GM18861 (cell line): ENCODE measurements at regions not wholly inside any gene's neighbourhood (a gene's known extent, or its start where the extent isn't known, plus 50 kb on each side); places are given as distances from the start of the nearest gene placed in this dataset.

Experiments
- ATAC-seq: cut with Tn5 transposase; IDR thresholded peaks from one replicate; pipeline ENCODE4 v1.9.1; 2021; ENCODE audit not compliant: unreplicated experiment

DNA sequence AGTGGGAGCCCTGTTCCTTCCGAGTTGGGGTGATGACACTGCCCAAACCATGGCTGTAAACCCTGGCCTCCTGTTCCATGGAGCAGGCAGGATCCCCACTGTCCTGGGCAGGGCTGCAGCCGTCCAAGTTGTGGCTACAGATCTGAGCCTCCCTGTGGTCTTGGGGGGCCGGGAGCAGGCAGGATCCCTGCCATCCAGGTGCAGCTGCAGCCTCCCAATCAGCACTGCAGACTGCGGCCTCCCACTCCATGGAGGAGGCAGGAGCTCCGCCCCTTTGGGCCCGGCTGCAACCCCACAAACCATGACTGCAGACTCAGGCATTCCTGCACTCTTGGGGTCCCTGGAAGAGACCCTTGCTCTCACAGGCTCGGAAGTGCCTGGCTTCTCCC is 872.1 kb upstream of the GJE1 start:
- no peak for ATAC-seq

DNA sequence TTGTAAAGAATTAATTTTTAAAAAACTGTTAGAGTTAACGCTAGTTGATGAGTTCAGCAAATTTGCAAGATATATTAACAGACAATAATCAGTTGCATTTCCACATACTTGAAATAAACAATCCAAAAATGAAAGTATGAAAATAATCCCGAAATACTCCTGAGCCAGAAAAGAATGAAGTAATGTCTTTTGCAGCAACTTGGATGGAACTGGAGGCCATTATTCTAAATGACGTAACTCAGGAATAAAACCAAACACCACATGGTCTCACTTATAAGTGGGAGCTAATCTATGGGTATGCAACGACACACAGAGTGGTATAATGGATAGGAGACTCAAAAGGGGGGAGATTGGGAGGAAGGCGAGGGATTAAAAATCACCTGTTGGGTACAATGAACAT is 872.9 kb upstream of the GJE1 start:
- ATAC-seq: no peak

- no peak for ATAC-seq
Measured at GRCh38 chr6:141259091-141259490, 873.6 kb upstream of the GJE1 start.

GRCh38 chr6:141258516-141258915 is 874.2 kb upstream of the GJE1 start:
- no peak for ATAC-seq

GRCh38 chr6:141254336-141254735 is 878.4 kb upstream of the GJE1 start:
- no peak for ATAC-seq

- ATAC-seq: no peak
Measured at GRCh38 chr6:141252828-141253608, 879.7 kb upstream of the GJE1 start.

GRCh38 chr6:141251286-141251685 is 881.4 kb upstream of the GJE1 start:
- ATAC-seq: no peak

GRCh38 chr6:141248021-141248799 is 884.5 kb upstream of the GJE1 start:
- ATAC-seq: peak; percentile 53

DNA sequence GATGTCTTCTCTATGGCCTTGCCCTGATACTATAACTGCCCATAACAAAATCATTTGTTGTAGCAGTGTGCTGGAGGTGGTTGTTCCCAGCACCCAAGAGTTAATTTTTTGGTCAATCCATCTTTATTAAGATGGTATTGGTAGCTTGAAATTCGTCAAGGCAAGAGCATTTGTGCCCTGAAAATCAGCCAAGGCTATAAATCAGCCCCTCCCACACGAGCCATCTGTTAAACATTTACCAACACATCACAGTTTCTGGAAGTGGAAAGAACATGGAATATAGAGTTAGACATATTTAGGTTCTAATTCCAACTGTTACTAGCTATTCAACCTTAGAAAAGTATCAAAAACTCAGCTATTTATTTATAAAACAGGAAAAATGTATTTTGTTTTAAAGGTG is 888.4 kb upstream of the GJE1 start:
- ATAC-seq: no peak

- no peak for ATAC-seq
Measured at GRCh38 chr6:141242957-141243356, 889.8 kb upstream of the GJE1 start.

GRCh38 chr6:141229296-141229695 is 903.4 kb upstream of the GJE1 start:
- no peak for ATAC-seq

GRCh38 chr6:141218583-141218982 is 914.1 kb upstream of the GJE1 start:
- ATAC-seq: no peak

GRCh38 chr6:141216726-141217125 is 916.0 kb upstream of the GJE1 start:
- ATAC-seq: no peak

- ATAC-seq: no peak
Measured at GRCh38 chr6:141212296-141212695, 920.4 kb upstream of the GJE1 start.

GRCh38 chr6:141211845-141212244 is 920.9 kb upstream of the GJE1 start:
- ATAC-seq: no peak

- ATAC-seq: no peak
Measured at GRCh38 chr6:141210901-141211300, 921.8 kb upstream of the GJE1 start.

- ATAC-seq: no peak
Measured at GRCh38 chr6:141209890-141210289, 922.8 kb upstream of the GJE1 start.

- no peak for ATAC-seq
Measured at GRCh38 chr6:141208101-141208500, 924.6 kb upstream of the GJE1 start.

DNA sequence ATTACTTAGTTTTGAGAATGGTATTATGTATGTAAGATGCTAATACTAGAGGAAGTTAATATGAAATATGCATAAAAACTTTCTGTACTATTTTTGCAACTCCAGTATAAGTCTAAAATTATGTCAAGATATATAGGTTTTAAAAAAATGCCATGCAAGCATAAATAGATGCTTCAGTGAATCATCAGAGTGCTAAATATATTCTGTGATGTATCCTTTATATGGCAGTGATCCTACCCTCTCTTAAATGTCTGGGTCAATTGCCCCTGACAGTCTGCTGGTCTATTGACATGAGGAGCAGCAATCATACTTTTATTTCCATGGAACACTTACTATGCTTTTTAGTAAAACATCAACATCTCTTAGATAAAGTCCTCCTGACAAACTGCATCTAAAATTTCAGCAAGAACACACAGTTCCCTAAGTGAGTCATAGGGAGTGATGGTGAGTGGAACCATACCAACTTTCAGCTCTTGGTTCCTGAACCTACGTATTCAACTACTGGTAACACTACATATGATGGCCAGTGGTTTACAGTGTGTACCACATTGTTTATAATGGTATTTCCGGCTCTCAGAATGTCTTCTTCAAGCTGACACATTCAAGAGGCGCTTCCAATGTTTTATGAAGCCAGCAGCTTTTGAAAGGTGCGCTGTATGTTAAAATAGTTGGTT is 928.7 kb upstream of the GJE1 start:
- no peak for ATAC-seq

DNA sequence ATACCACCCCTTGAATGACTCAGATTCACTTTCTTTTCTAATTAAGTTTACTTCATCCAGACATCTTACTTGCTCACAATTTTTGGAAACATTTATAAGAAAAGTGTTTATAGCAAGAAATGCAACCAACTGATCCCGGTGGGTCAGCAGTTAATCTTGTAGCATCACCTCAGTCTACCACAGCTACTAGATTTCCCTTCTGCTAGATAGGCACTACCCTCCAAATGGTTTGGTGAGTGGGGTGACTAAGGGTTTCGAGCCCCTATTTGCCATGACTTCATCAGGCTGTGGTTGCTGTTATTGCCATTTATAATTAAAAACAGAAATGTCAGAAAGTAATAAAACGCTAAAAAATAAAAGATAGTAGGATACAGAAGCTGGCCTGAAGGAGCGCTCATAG is 930.1 kb upstream of the GJE1 start:
- ATAC-seq: no peak

GRCh38 chr6:141199074-141199473 is 933.7 kb upstream of the GJE1 start:
- ATAC-seq: no peak

GRCh38 chr6:141195251-141195832 is 937.4 kb upstream of the GJE1 start:
- ATAC-seq: no peak
